IPS-15b (cell line): ENCODE measurements at regions not wholly inside any gene's neighbourhood (a gene's known extent, or its start where the extent isn't known, plus 50 kb on each side); places are given as distances from the start of the nearest gene placed in this dataset.

Experiments
- H3K27me3 ChIP-seq: one replicate; pipeline ENCODE4 v1.6.1; 2013; ENCODE audit warnings: low read length; ENCODE audit not compliant: control insufficient read depth, insufficient read depth
- H3K36me3 ChIP-seq: one replicate; pipeline ENCODE4 v1.6.1; 2013; ENCODE audit warnings: low read length; ENCODE audit not compliant: control insufficient read depth, insufficient read depth
- H3K4me1 ChIP-seq: one replicate; pipeline ENCODE4 v1.6.1; 2013; ENCODE audit warnings: mild to moderate bottlenecking, low read length; ENCODE audit not compliant: control insufficient read depth, insufficient read depth
- H3K4me3 ChIP-seq: one replicate; pipeline ENCODE4 v1.5.1; 2013; ENCODE audit warnings: low read depth, low read length
- H3K9ac ChIP-seq: one replicate; pipeline ENCODE4 v1.6.1; 2013; ENCODE audit warnings: low read depth, mild to moderate bottlenecking, low read length
- H3K9me3 ChIP-seq: one replicate; pipeline ENCODE4 v1.6.1; 2013; ENCODE audit warnings: mild to moderate bottlenecking, low read length; ENCODE audit not compliant: control insufficient read depth, insufficient read depth

- H3K4me1 ChIP-seq = no peaks in the 10 kb centered on the region
- no peaks in the 10 kb centered on the region for H3K36me3 ChIP-seq
- no peaks in the 10 kb centered on the region for H3K9me3 ChIP-seq
- no peak overlapping the region for H3K4me3 ChIP-seq
- peaks cover 55% of the 10 kb centered on the region for H3K27me3 ChIP-seq
- H3K9ac ChIP-seq = no peak overlapping the region
Measured at GRCh38 chr5:73314395-73315257, 134.0 kb downstream of the FOXD1 start.

GRCh38 chr5:73312872-73313510 is 135.6 kb downstream of the FOXD1 start:
- H3K27me3 ChIP-seq = peaks cover 71% of the 10 kb centered on the region
- no peak overlapping the region for H3K9ac ChIP-seq
- no peaks in the 10 kb centered on the region for H3K9me3 ChIP-seq
- H3K4me1 ChIP-seq = no peaks in the 10 kb centered on the region
- no peak overlapping the region for H3K4me3 ChIP-seq
- H3K36me3 ChIP-seq = no peaks in the 10 kb centered on the region

- H3K4me1 ChIP-seq = no peaks in the 10 kb centered on the region
- no peaks in the 10 kb centered on the region for H3K36me3 ChIP-seq
- H3K9me3 ChIP-seq = no peaks in the 10 kb centered on the region
- H3K4me3 ChIP-seq = no peak overlapping the region
- no peak overlapping the region for H3K9ac ChIP-seq
- H3K27me3 ChIP-seq = peaks cover 78% of the 10 kb centered on the region
Measured at GRCh38 chr5:73312146-73312871, 136.3 kb downstream of the FOXD1 start.

- Histone ChIP-seq H3K36me3 (no peaks in the 10 kb centered on the region), H3K4me1 (no peaks in the 10 kb centered on the region), H3K27me3 (peaks cover 86% of the 10 kb centered on the region), H3K9ac (no peak overlapping the region), H3K9me3 (no peaks in the 10 kb centered on the region), H3K4me3 (peak overlapping the region; percentile 48)
Measured at GRCh38 chr5:73311291-73312110, 137.1 kb downstream of the FOXD1 start.

DNA sequence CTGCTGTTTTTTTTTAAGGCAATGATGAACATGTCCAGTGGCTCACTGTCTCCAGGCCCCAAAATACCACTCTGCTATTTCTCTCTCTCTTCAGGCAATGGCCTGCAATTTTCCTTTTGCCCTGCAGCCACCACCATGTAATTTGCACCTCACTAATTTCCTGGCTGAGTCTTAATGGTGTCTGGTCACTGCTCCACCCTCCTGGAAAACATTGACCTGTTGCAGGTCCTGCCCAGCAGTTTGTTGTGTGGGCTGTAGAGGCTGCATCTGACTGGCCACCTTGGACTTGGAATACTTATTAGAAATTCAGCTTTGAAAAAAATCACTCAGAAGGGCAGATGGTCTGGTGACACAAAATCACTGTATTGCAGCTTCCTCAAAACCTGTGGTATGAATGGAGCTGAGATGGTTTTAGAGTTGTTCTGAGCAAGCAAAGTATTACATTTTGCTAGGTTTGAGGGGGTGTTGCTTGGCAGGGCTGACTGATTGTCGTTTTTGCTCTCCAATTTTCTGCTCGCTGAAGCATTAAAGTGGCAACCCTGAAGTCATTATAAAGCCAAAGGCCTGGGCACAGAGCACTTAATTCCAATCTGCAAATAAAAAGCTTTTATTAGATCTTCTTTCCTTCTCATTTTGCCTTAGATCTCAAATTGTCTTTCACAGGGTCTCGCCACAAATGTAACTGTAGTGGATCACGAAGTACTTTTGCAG is 134.8 kb downstream of the TMEM174 start:
- Histone ChIP-seq H3K9me3 (no peaks in the 10 kb centered on the region), H3K9ac (no peak overlapping the region), H3K36me3 (no peaks in the 10 kb centered on the region), H3K4me1 (no peaks in the 10 kb centered on the region), H3K4me3 (no peak overlapping the region), H3K27me3 (peaks cover 97% of the 10 kb centered on the region)

DNA sequence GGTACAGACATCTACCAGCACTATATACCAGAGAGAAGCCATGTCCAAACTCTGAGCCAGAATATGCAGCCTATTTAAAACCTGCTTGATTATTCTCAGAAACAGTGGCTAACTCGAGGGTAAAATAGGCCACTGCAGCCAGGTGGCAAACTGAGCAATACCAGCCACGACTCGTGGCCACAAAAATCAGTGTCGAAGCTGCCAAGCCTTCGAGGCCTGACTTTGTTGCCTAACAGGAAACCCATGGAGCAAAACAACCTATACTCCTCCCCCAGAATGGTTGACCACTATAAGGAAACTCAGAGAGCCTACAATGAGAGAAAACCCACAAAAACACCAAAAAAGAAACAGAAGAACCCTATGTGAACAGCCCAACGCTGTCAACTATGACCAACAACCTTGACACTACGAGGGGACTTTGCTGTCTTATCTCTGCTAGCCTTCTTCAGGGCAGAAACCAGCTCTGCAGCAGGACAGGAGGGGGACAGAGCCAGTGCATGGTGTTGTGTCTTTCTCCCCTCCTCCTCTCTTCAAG is 133.8 kb downstream of the TMEM174 start:
- Histone ChIP-seq H3K4me3 (no peak overlapping the region), H3K9me3 (no peaks in the 10 kb centered on the region), H3K36me3 (no peaks in the 10 kb centered on the region), H3K4me1 (no peaks in the 10 kb centered on the region), H3K9ac (no peak overlapping the region), H3K27me3 (peaks cover 97% of the 10 kb centered on the region)

DNA sequence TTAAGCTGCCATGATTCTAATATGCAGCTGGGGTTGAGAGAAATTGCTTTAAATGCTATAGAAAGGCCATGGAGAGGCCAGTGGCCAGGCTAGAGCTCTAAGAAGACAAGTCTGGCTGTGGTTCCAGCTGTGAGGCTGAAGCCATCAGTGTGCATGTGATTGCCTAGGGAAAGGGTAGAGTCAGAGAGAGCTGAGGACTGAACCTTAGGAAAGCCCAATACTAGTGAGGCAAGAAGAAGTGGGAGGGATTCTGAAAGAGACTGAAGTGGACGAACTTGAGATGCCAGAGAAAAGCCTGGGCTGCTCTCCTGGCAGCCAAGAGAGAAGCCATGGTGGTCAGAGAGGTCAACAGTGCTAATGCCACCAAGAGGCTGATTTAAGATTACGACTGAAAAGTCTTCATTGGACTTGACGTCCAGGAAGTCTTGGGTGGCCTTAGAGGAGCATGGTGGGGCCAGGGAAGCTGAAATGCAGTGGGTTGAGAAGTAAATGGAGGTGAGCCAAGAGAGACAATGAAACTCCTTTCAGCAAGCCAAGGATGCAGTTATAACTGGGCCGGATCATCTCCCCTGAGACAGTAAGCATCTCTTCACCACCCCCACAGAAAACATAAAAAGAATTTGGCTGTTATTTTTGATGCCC is 133.2 kb downstream of the TMEM174 start:
- H3K27me3 ChIP-seq = peaks cover 98% of the 10 kb centered on the region
- no peaks in the 10 kb centered on the region for H3K4me1 ChIP-seq
- no peak overlapping the region for H3K9ac ChIP-seq
- H3K36me3 ChIP-seq = no peaks in the 10 kb centered on the region
- H3K4me3 ChIP-seq = no peak overlapping the region
- no peaks in the 10 kb centered on the region for H3K9me3 ChIP-seq

- Histone ChIP-seq H3K4me3 (no peak overlapping the region), H3K36me3 (no peaks in the 10 kb centered on the region), H3K9me3 (no peaks in the 10 kb centered on the region), H3K27me3 (peaks cover 99% of the 10 kb centered on the region), H3K9ac (no peak overlapping the region), H3K4me1 (peaks cover 7% of the 10 kb centered on the region)
Measured at GRCh38 chr5:73305386-73305785, 132.4 kb downstream of the TMEM174 start.

DNA sequence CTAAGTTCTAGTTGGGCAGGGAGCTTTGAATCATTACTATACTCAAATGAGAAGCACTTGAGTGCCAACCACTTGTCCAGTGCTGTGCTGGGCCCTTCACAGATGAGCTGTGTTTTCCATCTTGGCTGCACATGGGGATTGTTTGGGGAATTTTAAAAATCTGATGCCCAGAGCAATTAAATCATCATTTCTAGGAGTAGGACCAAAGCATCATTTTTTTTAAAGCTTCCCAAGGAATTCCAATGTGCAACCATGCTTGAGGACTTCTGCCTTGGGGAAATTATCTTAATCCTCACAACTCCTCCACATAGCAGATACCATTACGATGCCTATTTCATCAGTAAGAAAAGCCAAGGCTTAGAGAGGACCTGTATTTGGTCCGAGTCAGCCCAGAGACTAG is 131.4 kb downstream of the TMEM174 start:
- peaks cover 7% of the 10 kb centered on the region for H3K4me1 ChIP-seq
- no peak overlapping the region for H3K9ac ChIP-seq
- peaks cover 99% of the 10 kb centered on the region for H3K27me3 ChIP-seq
- no peaks in the 10 kb centered on the region for H3K36me3 ChIP-seq
- H3K9me3 ChIP-seq = no peaks in the 10 kb centered on the region
- H3K4me3 ChIP-seq = no peak overlapping the region

DNA sequence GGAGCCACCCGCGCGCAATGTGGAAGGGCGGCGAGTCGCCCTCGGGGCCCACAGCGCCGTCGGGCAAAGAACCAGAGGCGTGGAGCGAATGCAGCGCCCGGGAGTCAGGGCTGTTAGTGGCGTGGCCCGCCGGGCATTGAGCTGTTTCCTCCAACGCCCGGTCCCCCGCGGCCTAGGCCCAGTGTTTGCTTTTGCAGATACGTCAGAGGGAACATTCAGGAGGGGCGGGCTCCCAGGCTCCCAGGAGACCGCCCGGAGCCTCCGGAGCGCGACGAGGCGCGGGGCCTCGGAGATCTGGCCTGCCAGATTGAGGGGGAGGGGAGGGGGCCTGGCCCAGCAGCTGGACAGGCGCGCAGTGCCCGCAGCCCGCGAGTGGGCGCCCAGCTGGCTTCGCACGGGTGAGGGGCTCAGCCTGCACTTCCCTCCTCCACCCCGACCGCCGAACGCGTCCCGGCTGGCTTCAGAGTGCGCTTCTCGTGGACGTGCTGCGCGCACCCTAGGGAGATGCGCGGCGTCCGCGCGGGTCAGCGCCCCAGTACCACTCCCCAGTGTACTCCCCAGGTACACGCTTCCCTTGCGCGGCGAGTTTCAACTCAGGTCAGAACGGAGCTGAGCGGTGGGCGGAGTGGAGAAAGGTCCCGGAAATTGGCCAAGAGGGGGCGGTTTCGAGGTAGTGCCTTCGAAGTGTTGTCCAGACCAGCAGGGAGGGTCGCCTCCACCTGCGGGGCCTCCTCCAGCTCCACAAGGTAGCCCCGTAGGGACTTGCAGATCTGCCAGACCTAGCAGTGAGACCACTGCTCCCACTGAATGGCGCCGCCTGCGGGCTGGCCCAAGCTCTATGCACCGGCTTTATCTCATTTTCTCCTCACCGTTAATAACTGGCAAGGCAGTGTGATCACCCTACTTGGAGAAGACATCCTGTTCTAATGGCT is 130.4 kb downstream of the TMEM174 start:
- Histone ChIP-seq H3K27me3 (peaks cover 99% of the 10 kb centered on the region), H3K4me3 (peak overlapping the region; percentile 61), H3K9ac (no peak overlapping the region), H3K9me3 (no peaks in the 10 kb centered on the region), H3K36me3 (no peaks in the 10 kb centered on the region), H3K4me1 (peaks cover 10% of the 10 kb centered on the region)
